ENCODE measurements at regions not wholly inside any gene's neighbourhood (a gene's known extent, or its start where the extent isn't known, plus 50 kb on each side); places are given as distances from the start of the nearest gene placed in this dataset.
"Not testable (repeated sequence)": the region's sequence is repeated elsewhere in the genome, so short reads cannot be mapped to it uniquely, and the experiment has no call there.

- H4K20me1 ChIP-seq (ENCODE audit: control insufficient read depth, insufficient read depth, low read depth, low read length); H3K36me3 ChIP-seq (ENCODE audit: control insufficient read depth, low read length); H3K9me3 ChIP-seq (ENCODE audit: control insufficient read depth, insufficient read depth, low read length); H3K4me3 ChIP-seq (ENCODE audit: low read length); H3K4me1 ChIP-seq (ENCODE audit: control insufficient read depth, low read length); H3F3A ChIP-seq (ENCODE audit: control insufficient read depth, insufficient read depth); H3K27ac ChIP-seq (ENCODE audit: low read depth, low read length); H3K27me3 ChIP-seq (ENCODE audit: control insufficient read depth, low read length); H3K79me2 ChIP-seq (ENCODE audit: control insufficient read depth, low read length); H3K4me2 ChIP-seq (ENCODE audit: low read length); H3K9me2 ChIP-seq (replicated peaks; ENCODE audit: control insufficient read depth, low read length): not testable (repeated sequence)
Observed at GRCh38 chr5:99404764-99405302, 476.0 kb upstream of the CHD1 start.

- H3K36me3 ChIP-seq (ENCODE audit: control insufficient read depth, low read length); H3K27ac ChIP-seq (ENCODE audit: low read depth, low read length); H3K9me2 ChIP-seq (replicated peaks; ENCODE audit: control insufficient read depth, low read length): not testable (repeated sequence)
Observed at GRCh38 chr5:99400571-99400970, 471.8 kb upstream of the CHD1 start.

GRCh38 chr5:99398976-99399375 is 470.2 kb upstream of the CHD1 start:
- Histone ChIP-seq H3K4me2 (ENCODE audit: low read length) (no peak overlapping the region), H3K4me3 (ENCODE audit: low read length) (no peak overlapping the region), H3F3A (ENCODE audit: control insufficient read depth, insufficient read depth) (no peaks in the 10 kb centered on the region), H3K4me1 (ENCODE audit: control insufficient read depth, low read length) (no peaks in the 10 kb centered on the region), H3K27me3 (ENCODE audit: control insufficient read depth, low read length) (no peaks in the 10 kb centered on the region), H3K36me3 (ENCODE audit: control insufficient read depth, low read length) (no peaks in the 10 kb centered on the region), H4K20me1 (ENCODE audit: control insufficient read depth, insufficient read depth, low read depth, low read length) (no peaks in the 10 kb centered on the region), H3K27ac (ENCODE audit: low read depth, low read length) (no peak overlapping the region), H3K9me3 (ENCODE audit: control insufficient read depth, insufficient read depth, low read length) (no peaks in the 10 kb centered on the region), H3K9me2 (replicated peaks; ENCODE audit: control insufficient read depth, low read length) (no peaks in the 10 kb centered on the region), H3K79me2 (ENCODE audit: control insufficient read depth, low read length) (no peaks in the 10 kb centered on the region)
- TF ChIP-seq EZH2phosphoT487 (IDR thresholded peaks at IDR 0.05; ENCODE audit: borderline replicate concordance, low read length) (no peak), CTCF (IDR thresholded peaks at IDR 0.05; ENCODE audit: low read depth, low read length, poor library complexity, severe bottlenecking) (no peak)

More at GRCh38 chr5:99400571-99400970, 471.8 kb upstream of the CHD1 start:
- not testable (repeated sequence) for H3K9me3 ChIP-seq (ENCODE audit: control insufficient read depth, insufficient read depth, low read length); H3K27me3 ChIP-seq (ENCODE audit: control insufficient read depth, low read length); H3F3A ChIP-seq (ENCODE audit: control insufficient read depth, insufficient read depth); H3K4me3 ChIP-seq (ENCODE audit: low read length); H3K4me2 ChIP-seq (ENCODE audit: low read length); H3K4me1 ChIP-seq (ENCODE audit: control insufficient read depth, low read length); H4K20me1 ChIP-seq (ENCODE audit: control insufficient read depth, insufficient read depth, low read depth, low read length); H3K79me2 ChIP-seq (ENCODE audit: control insufficient read depth, low read length)

GRCh38 chr5:99386406-99387077 is 457.7 kb upstream of the CHD1 start:
- TF ChIP-seq CTCF (IDR thresholded peaks at IDR 0.05; ENCODE audit: low read depth, low read length, poor library complexity, severe bottlenecking) = no peak
- TF ChIP-seq EZH2phosphoT487 (IDR thresholded peaks at IDR 0.05; ENCODE audit: borderline replicate concordance, low read length) = no peak

More at GRCh38 chr5:99386406-99387077, 457.7 kb upstream of the CHD1 start:
- Histone ChIP-seq H3K27ac (ENCODE audit: low read depth, low read length) (no peak overlapping the region), H3K4me1 (ENCODE audit: control insufficient read depth, low read length) (no peaks in the 10 kb centered on the region), H3K4me2 (ENCODE audit: low read length) (no peak overlapping the region), H3K4me3 (ENCODE audit: low read length) (no peak overlapping the region), H4K20me1 (ENCODE audit: control insufficient read depth, insufficient read depth, low read depth, low read length) (no peaks in the 10 kb centered on the region), H3K27me3 (ENCODE audit: control insufficient read depth, low read length) (no peaks in the 10 kb centered on the region), H3K79me2 (ENCODE audit: control insufficient read depth, low read length) (no peaks in the 10 kb centered on the region), H3K36me3 (ENCODE audit: control insufficient read depth, low read length) (no peaks in the 10 kb centered on the region), H3K9me2 (replicated peaks; ENCODE audit: control insufficient read depth, low read length) (no peaks in the 10 kb centered on the region), H3F3A (ENCODE audit: control insufficient read depth, insufficient read depth) (no peaks in the 10 kb centered on the region), H3K9me3 (ENCODE audit: control insufficient read depth, insufficient read depth, low read length) (no peaks in the 10 kb centered on the region; the same call in 1 of the 2 replicates)
